ENCODE measurements at regions not wholly inside any gene's neighbourhood (a gene's known extent, or its start where the extent isn't known, plus 50 kb on each side); places are given as distances from the start of the nearest gene placed in this dataset.

GRCh38 chr1:198809247-198809646 lies 170.4 kb downstream of the PTPRC start:
- Mint-ChIP-seq H3K9me3 (peaks cover 16% of the 10 kb centered on the region), H3K4me3 (no peak overlapping the region), H3K27ac (no peak overlapping the region), H3K36me3 (ENCODE audit: low read depth) (no peaks in the 10 kb centered on the region), H3K4me1 (no peaks in the 10 kb centered on the region), H3K27me3 (ENCODE audit: insufficient read depth) (no peaks in the 10 kb centered on the region)
- TF ChIP-seq, protein P1, sequence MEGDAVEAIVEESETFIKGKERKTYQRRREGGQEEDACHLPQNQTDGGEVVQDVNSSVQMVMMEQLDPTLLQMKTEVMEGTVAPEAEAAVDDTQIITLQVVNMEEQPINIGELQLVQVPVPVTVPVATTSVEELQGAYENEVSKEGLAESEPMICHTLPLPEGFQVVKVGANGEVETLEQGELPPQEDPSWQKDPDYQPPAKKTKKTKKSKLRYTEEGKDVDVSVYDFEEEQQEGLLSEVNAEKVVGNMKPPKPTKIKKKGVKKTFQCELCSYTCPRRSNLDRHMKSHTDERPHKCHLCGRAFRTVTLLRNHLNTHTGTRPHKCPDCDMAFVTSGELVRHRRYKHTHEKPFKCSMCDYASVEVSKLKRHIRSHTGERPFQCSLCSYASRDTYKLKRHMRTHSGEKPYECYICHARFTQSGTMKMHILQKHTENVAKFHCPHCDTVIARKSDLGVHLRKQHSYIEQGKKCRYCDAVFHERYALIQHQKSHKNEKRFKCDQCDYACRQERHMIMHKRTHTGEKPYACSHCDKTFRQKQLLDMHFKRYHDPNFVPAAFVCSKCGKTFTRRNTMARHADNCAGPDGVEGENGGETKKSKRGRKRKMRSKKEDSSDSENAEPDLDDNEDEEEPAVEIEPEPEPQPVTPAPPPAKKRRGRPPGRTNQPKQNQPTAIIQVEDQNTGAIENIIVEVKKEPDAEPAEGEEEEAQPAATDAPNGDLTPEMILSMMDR (conservative IDR thresholded peaks at IDR 0.05): no peak
- H3K27ac ChIP-seq (ENCODE audit: low read depth, low read length): no peak overlapping the region
- no peak overlapping the region for H3K4me3 ChIP-seq (ENCODE audit: low read length)
- no peaks in the 10 kb centered on the region for H3K4me1 ChIP-seq (ENCODE audit: control insufficient read depth, insufficient read depth, low read length)
- DNase-seq: no peak
- H3K36me3 ChIP-seq (ENCODE audit: control insufficient read depth, insufficient read depth, low read length): no peaks in the 10 kb centered on the region
- no peak overlapping the region for H3K9ac ChIP-seq (ENCODE audit: extremely low read depth, low read length, poor library complexity, severe bottlenecking)
- 88 to 100% methylated on average over 1 of the region's 1 CpG for WGBS, 2 experiments (ENCODE audit: insufficient coverage in 1 of 2, insufficient read length in 1 of 2)
- peaks cover 17% of the 10 kb centered on the region for H3K9me3 ChIP-seq (ENCODE audit: control insufficient read depth, low read length)
- H3K27me3 ChIP-seq (ENCODE audit: control insufficient read depth, insufficient read depth, low read length, poor library complexity, severe bottlenecking): no peaks in the 10 kb centered on the region

- H3K36me3 Mint-ChIP-seq (ENCODE audit: low read depth): no peaks in the 10 kb centered on the region
- H3K27ac ChIP-seq (ENCODE audit: low read depth, low read length): no peak overlapping the region
- no peak overlapping the region for H3K4me3 Mint-ChIP-seq
- H3K4me3 ChIP-seq (ENCODE audit: low read length): no peak overlapping the region
- no peaks in the 10 kb centered on the region for H3K27me3 Mint-ChIP-seq (ENCODE audit: insufficient read depth)
- no peak overlapping the region for H3K9ac ChIP-seq (ENCODE audit: extremely low read depth, low read length, poor library complexity, severe bottlenecking)
- no peaks in the 10 kb centered on the region for H3K27me3 ChIP-seq (ENCODE audit: control insufficient read depth, insufficient read depth, low read length, poor library complexity, severe bottlenecking)
- H3K4me1 Mint-ChIP-seq: no peaks in the 10 kb centered on the region
- H3K9me3 Mint-ChIP-seq: peaks cover 23% of the 10 kb centered on the region
- no peaks in the 10 kb centered on the region for H3K36me3 ChIP-seq (ENCODE audit: control insufficient read depth, insufficient read depth, low read length)
- TF ChIP-seq, protein P1 (conservative IDR thresholded peaks at IDR 0.05): no peak
- DNase-seq: no peak
- H3K9me3 ChIP-seq (ENCODE audit: control insufficient read depth, low read length): peaks cover 28% of the 10 kb centered on the region
- no peak overlapping the region for H3K27ac Mint-ChIP-seq
- 78 to 83% methylated on average over 2 to 3 of the region's 3 CpGs for WGBS, 2 experiments (ENCODE audit: insufficient coverage in 1 of 2, insufficient read length in 1 of 2)
- no peaks in the 10 kb centered on the region for H3K4me1 ChIP-seq (ENCODE audit: control insufficient read depth, insufficient read depth, low read length)
These were observed 172.6 kb downstream of the PTPRC start for GRCh38 chr1:198811449-198811848.

- no peak overlapping the region for H3K9ac ChIP-seq (ENCODE audit: extremely low read depth, low read length, poor library complexity, severe bottlenecking)
- DNase-seq: no peak
- Mint-ChIP-seq H3K9me3 (no peaks in the 10 kb centered on the region), H3K27me3 (ENCODE audit: insufficient read depth) (no peaks in the 10 kb centered on the region), H3K4me3 (no peak overlapping the region), H3K27ac (no peak overlapping the region), H3K4me1 (no peaks in the 10 kb centered on the region), H3K36me3 (ENCODE audit: low read depth) (no peaks in the 10 kb centered on the region)
- H3K27me3 ChIP-seq (ENCODE audit: control insufficient read depth, insufficient read depth, low read length, poor library complexity, severe bottlenecking): no peaks in the 10 kb centered on the region
- H3K4me3 ChIP-seq (ENCODE audit: low read length): no peak overlapping the region
- H3K9me3 ChIP-seq (ENCODE audit: control insufficient read depth, low read length): no peaks in the 10 kb centered on the region
- H3K36me3 ChIP-seq (ENCODE audit: control insufficient read depth, insufficient read depth, low read length): no peaks in the 10 kb centered on the region
- H3K27ac ChIP-seq (ENCODE audit: low read depth, low read length): no peak overlapping the region
- no peaks in the 10 kb centered on the region for H3K4me1 ChIP-seq (ENCODE audit: control insufficient read depth, insufficient read depth, low read length)
- TF ChIP-seq, protein P1 (conservative IDR thresholded peaks at IDR 0.05): no peak
- WGBS, 2 experiments (ENCODE audit: insufficient coverage in 1 of 2, insufficient read length in 1 of 2): 76% methylated on average over 1 of the region's 1 CpG; no CpG with 5 or more reads in 1 of the 2 experiments
These were observed 184.8 kb downstream of the PTPRC start for GRCh38 chr1:198823626-198824025.

All from endodermal cell (in vitro differentiated cells).